HG03045 (cell line): ENCODE measurements at regions not wholly inside any gene's neighbourhood (a gene's known extent, or its start where the extent isn't known, plus 50 kb on each side); places are given as distances from the start of the nearest gene placed in this dataset.

Experiments
- ATAC-seq: cut with Tn5 transposase; IDR thresholded peaks from one replicate; pipeline ENCODE4 v1.9.1; 2021; ENCODE audit warnings: mild to moderate bottlenecking, moderate library complexity; ENCODE audit not compliant: unreplicated experiment

GRCh38 chr13:47539317-47539716 is 461.8 kb downstream of the SUCLA2 start:
- no peak for ATAC-seq

GRCh38 chr13:47523771-47524170 is 477.3 kb downstream of the SUCLA2 start:
- no peak for ATAC-seq

- ATAC-seq: no peak
Observed at GRCh38 chr13:47521890-47522487, 479.1 kb downstream of the SUCLA2 start.

GRCh38 chr13:47519626-47520025 is 481.4 kb downstream of the SUCLA2 start:
- no peak for ATAC-seq

GRCh38 chr13:47518530-47518929 is 482.5 kb downstream of the SUCLA2 start:
- no peak for ATAC-seq

- no peak for ATAC-seq
Observed at GRCh38 chr13:47511647-47512046, 489.4 kb downstream of the SUCLA2 start.

- ATAC-seq: no peak
Observed at GRCh38 chr13:47508527-47509228, 492.4 kb downstream of the SUCLA2 start.

- ATAC-seq: no peak
Observed at GRCh38 chr13:47503475-47503874, 497.6 kb downstream of the SUCLA2 start.

GRCh38 chr13:47502166-47502565 is 498.9 kb downstream of the SUCLA2 start:
- no peak for ATAC-seq

GRCh38 chr13:47499358-47500150 is 501.5 kb downstream of the SUCLA2 start:
- no peak for ATAC-seq

GRCh38 chr13:47484548-47484947 is 516.5 kb downstream of the SUCLA2 start:
- ATAC-seq: no peak

GRCh38 chr13:47481536-47481935 is 519.5 kb downstream of the SUCLA2 start:
- ATAC-seq: no peak

GRCh38 chr13:47480951-47481350 is 520.1 kb downstream of the SUCLA2 start:
- no peak for ATAC-seq

GRCh38 chr13:47480121-47480520 is 521.0 kb downstream of the SUCLA2 start:
- no peak for ATAC-seq

- ATAC-seq: no peak
Observed at GRCh38 chr13:47478985-47479384, 522.1 kb downstream of the SUCLA2 start.

- no peak for ATAC-seq
Observed at GRCh38 chr13:47475441-47475948, 525.6 kb downstream of the SUCLA2 start.

- no peak for ATAC-seq
Observed at GRCh38 chr13:47474839-47475238, 526.2 kb downstream of the SUCLA2 start.

- no peak for ATAC-seq
Observed at GRCh38 chr13:47474326-47474725, 526.7 kb downstream of the SUCLA2 start.

GRCh38 chr13:47472516-47472915 is 528.6 kb downstream of the SUCLA2 start:
- ATAC-seq: no peak

GRCh38 chr13:47463726-47464125 is 537.3 kb downstream of the SUCLA2 start:
- no peak for ATAC-seq

GRCh38 chr13:47463002-47463401 is 538.1 kb downstream of the SUCLA2 start:
- ATAC-seq: no peak

- no peak for ATAC-seq
Observed at GRCh38 chr13:47461816-47462215, 539.3 kb downstream of the SUCLA2 start.
